Endodermal cell (in vitro differentiated cells): ENCODE measurements at regions not wholly inside any gene's neighbourhood (a gene's known extent, or its start where the extent isn't known, plus 50 kb on each side); places are given as distances from the start of the nearest gene placed in this dataset.

Source experiments
- DNase-seq: peaks from one replicate; pipeline ENCODE4 v3.0.0-alpha.2; 2017
- H3K27ac ChIP-seq: 2 replicates; pipeline ENCODE4 v1.5.1; 2013; ENCODE audit warnings: mild to moderate bottlenecking, low read depth, low read length, moderate library complexity
- H3K27me3 ChIP-seq: 2 replicates; pipeline ENCODE4 v1.6.1; 2013; ENCODE audit warnings: mild to moderate bottlenecking, low read length, moderate library complexity; ENCODE audit not compliant: insufficient read depth, control insufficient read depth, poor library complexity, severe bottlenecking
- H3K36me3 ChIP-seq: 2 replicates; pipeline ENCODE4 v1.7.0; 2013; ENCODE audit warnings: mild to moderate bottlenecking, low read length, moderate library complexity; ENCODE audit not compliant: control insufficient read depth, insufficient read depth
- H3K4me1 ChIP-seq: one replicate; pipeline ENCODE4 v1.7.0; 2013; ENCODE audit warnings: low read length; ENCODE audit not compliant: control insufficient read depth, insufficient read depth
- H3K4me3 ChIP-seq: 2 replicates; pipeline ENCODE4 v1.5.1; 2013; ENCODE audit warnings: mild to moderate bottlenecking, low read length, moderate library complexity
- H3K9ac ChIP-seq: 2 replicates; pipeline ENCODE4 v1.6.1; 2013; ENCODE audit warnings: mild to moderate bottlenecking, low read length, moderate library complexity; ENCODE audit not compliant: poor library complexity, severe bottlenecking; ENCODE audit errors: extremely low read depth
- H3K9me3 ChIP-seq: 2 replicates; pipeline ENCODE4 v1.6.1; 2013; ENCODE audit warnings: mild to moderate bottlenecking, low read length, moderate library complexity; ENCODE audit not compliant: control insufficient read depth
- H3K27ac Mint-ChIP-seq: 2 replicates; pipeline ENCODE4 v1.8.0; 2020; ENCODE audit warnings: mixed read lengths
- H3K27me3 Mint-ChIP-seq: 2 replicates; pipeline ENCODE4 v1.8.0; 2021; ENCODE audit warnings: mild to moderate bottlenecking, mixed read lengths; ENCODE audit not compliant: insufficient read depth
- H3K36me3 Mint-ChIP-seq: 2 replicates; pipeline ENCODE4 v1.8.0; 2020; ENCODE audit warnings: low read depth, mixed read lengths
- H3K4me1 Mint-ChIP-seq: 2 replicates; pipeline ENCODE4 v1.8.0; 2020; ENCODE audit warnings: mixed read lengths
- H3K4me3 Mint-ChIP-seq: 2 replicates; pipeline ENCODE4 v1.8.0; 2020; ENCODE audit warnings: mild to moderate bottlenecking, moderate library complexity, mixed read lengths
- H3K9me3 Mint-ChIP-seq: 2 replicates; pipeline ENCODE4 v1.8.0; 2020; ENCODE audit warnings: mild to moderate bottlenecking, mixed read lengths
- WGBS, 2 experiments: methylation state at CpG; one replicate each; pipeline versions ENCODE4 v1.1.5 to v1.1.7; 2013; ENCODE audit warnings: missing lambda C conversion rate in 2 of 2, mixed read lengths in 1 of 2; ENCODE audit not compliant: insufficient coverage in 1 of 2, insufficient read length in 1 of 2; 5-methylcytosine and 5-hydroxymethylcytosine counted together
- TF ChIP-seq, protein P1 (sequence below): fragments of 200-600 bp; sonication (generic); conservative IDR thresholded peaks from 2 replicates; pipeline ENCODE4 v1.5.0; 2021; ENCODE audit warnings: antibody characterized with exemption, mild to moderate bottlenecking

GRCh38 chr11:28819741-28820140, 711.6 kb downstream of the METTL15 start:
- H3K27me3 ChIP-seq, result no peaks in the 10 kb centered on the region
- TF ChIP-seq, protein P1, sequence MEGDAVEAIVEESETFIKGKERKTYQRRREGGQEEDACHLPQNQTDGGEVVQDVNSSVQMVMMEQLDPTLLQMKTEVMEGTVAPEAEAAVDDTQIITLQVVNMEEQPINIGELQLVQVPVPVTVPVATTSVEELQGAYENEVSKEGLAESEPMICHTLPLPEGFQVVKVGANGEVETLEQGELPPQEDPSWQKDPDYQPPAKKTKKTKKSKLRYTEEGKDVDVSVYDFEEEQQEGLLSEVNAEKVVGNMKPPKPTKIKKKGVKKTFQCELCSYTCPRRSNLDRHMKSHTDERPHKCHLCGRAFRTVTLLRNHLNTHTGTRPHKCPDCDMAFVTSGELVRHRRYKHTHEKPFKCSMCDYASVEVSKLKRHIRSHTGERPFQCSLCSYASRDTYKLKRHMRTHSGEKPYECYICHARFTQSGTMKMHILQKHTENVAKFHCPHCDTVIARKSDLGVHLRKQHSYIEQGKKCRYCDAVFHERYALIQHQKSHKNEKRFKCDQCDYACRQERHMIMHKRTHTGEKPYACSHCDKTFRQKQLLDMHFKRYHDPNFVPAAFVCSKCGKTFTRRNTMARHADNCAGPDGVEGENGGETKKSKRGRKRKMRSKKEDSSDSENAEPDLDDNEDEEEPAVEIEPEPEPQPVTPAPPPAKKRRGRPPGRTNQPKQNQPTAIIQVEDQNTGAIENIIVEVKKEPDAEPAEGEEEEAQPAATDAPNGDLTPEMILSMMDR, result no peak
- no peaks in the 10 kb centered on the region for H3K27me3 Mint-ChIP-seq
- H3K27ac Mint-ChIP-seq, result no peak overlapping the region
- H3K36me3 ChIP-seq, result no peaks in the 10 kb centered on the region
- H3K4me1 Mint-ChIP-seq, result no peaks in the 10 kb centered on the region
- no peaks in the 10 kb centered on the region for H3K9me3 Mint-ChIP-seq
- no peaks in the 10 kb centered on the region for H3K9me3 ChIP-seq
- H3K4me1 ChIP-seq, result no peaks in the 10 kb centered on the region
- H3K9ac ChIP-seq, result no peak overlapping the region
- no peak overlapping the region for H3K4me3 ChIP-seq
- no peaks in the 10 kb centered on the region for H3K36me3 Mint-ChIP-seq
- no peak overlapping the region for H3K27ac ChIP-seq
- 88 to 92% methylated on average over 3 to 4 of the region's 4 CpGs for WGBS, 2 experiments
- no peak overlapping the region for H3K4me3 Mint-ChIP-seq
- DNase-seq, result no peak

- Mint-ChIP-seq H3K27ac (no peak overlapping the region), H3K27me3 (no peaks in the 10 kb centered on the region), H3K36me3 (no peaks in the 10 kb centered on the region), H3K4me1 (no peaks in the 10 kb centered on the region), H3K4me3 (no peak overlapping the region), H3K9me3 (no peaks in the 10 kb centered on the region)
- Histone ChIP-seq H3K9me3 (no peaks in the 10 kb centered on the region), H3K27me3 (no peaks in the 10 kb centered on the region), H3K4me1 (no peaks in the 10 kb centered on the region), H3K36me3 (no peaks in the 10 kb centered on the region), H3K9ac (no peak overlapping the region), H3K27ac (no peak overlapping the region), H3K4me3 (no peak overlapping the region)
- DNase-seq, result no peak
- TF ChIP-seq, protein P1, result no peak
- 95 to 96% methylated on average over 3 to 4 of the region's 4 CpGs for WGBS, 2 experiments
These were observed 706.9 kb downstream of the METTL15 start for GRCh38 chr11:28815110-28815509.

- no peak overlapping the region for H3K9ac ChIP-seq
- H3K4me1 ChIP-seq, result no peaks in the 10 kb centered on the region
- TF ChIP-seq, protein P1, result no peak
- no peak overlapping the region for H3K27ac ChIP-seq
- H3K27me3 ChIP-seq, result peaks cover 6% of the 10 kb centered on the region
- H3K4me3 ChIP-seq, result no peak overlapping the region
- no peaks in the 10 kb centered on the region for H3K9me3 Mint-ChIP-seq
- H3K4me3 Mint-ChIP-seq, result no peak overlapping the region
- no peaks in the 10 kb centered on the region for H3K4me1 Mint-ChIP-seq
- H3K9me3 ChIP-seq, result no peaks in the 10 kb centered on the region
- no peak for DNase-seq
- no peaks in the 10 kb centered on the region for H3K36me3 ChIP-seq
- no peaks in the 10 kb centered on the region for H3K36me3 Mint-ChIP-seq
- H3K27me3 Mint-ChIP-seq, result peaks cover 2% of the 10 kb centered on the region
- H3K27ac Mint-ChIP-seq, result no peak overlapping the region
These were observed 700.6 kb downstream of the METTL15 start for GRCh38 chr11:28808771-28809170.
